DOHH2 (cell line): ENCODE measurements at regions not wholly inside any gene's neighbourhood (a gene's known extent, or its start where the extent isn't known, plus 50 kb on each side); places are given as distances from the start of the nearest gene placed in this dataset.

ENCODE experiments used
- H3F3A ChIP-seq: fragments of 200-600 bp; sonication (generic), shearing (Covaris generic); 2 replicates; pipeline ENCODE4 v1.6.0; 2016; ENCODE audit warnings: antibody characterized with exemption, mild to moderate bottlenecking; ENCODE audit not compliant: control insufficient read depth, insufficient read depth
- H3K27ac ChIP-seq: fragments of 200-600 bp; sonication (generic); 2 replicates; pipeline ENCODE4 v1.5.1; 2014; ENCODE audit warnings: low read depth, mild to moderate bottlenecking, low read length, moderate library complexity
- H3K27me3 ChIP-seq: fragments of 200-600 bp; sonication (generic); 2 replicates; pipeline ENCODE4 v1.6.1; 2014; ENCODE audit warnings: mild to moderate bottlenecking, low read length, mixed read lengths; ENCODE audit not compliant: control insufficient read depth
- H3K36me3 ChIP-seq: fragments of 200-600 bp; sonication (generic); 2 replicates; pipeline ENCODE4 v1.6.1; 2014; ENCODE audit warnings: mild to moderate bottlenecking, low read length, moderate library complexity, mixed read lengths; ENCODE audit not compliant: control insufficient read depth
- H3K4me1 ChIP-seq: fragments of 200-600 bp; sonication (generic); 2 replicates; pipeline ENCODE4 v1.6.1; 2014; ENCODE audit warnings: mild to moderate bottlenecking, low read length, mixed read lengths; ENCODE audit not compliant: control insufficient read depth
- H3K4me2 ChIP-seq: fragments of 200-600 bp; sonication (generic); 2 replicates; pipeline ENCODE4 v1.6.0; 2014; ENCODE audit warnings: mild to moderate bottlenecking, low read length, moderate library complexity
- H3K4me3 ChIP-seq: fragments of 200-600 bp; sonication (generic); 2 replicates; pipeline ENCODE4 v1.5.1; 2014; ENCODE audit warnings: mild to moderate bottlenecking, low read length, mixed read lengths
- H3K79me2 ChIP-seq: fragments of 200-600 bp; sonication (generic); 2 replicates; pipeline ENCODE4 v1.6.1; 2014; ENCODE audit warnings: mild to moderate bottlenecking, low read length, mixed read lengths; ENCODE audit not compliant: control insufficient read depth
- H3K9me2 ChIP-seq: fragments of 200-600 bp; sonication (generic); replicated peaks from 2 replicates; pipeline ENCODE4 v1.6.1; 2014; ENCODE audit warnings: mild to moderate bottlenecking, low read length, mixed read lengths; ENCODE audit not compliant: control insufficient read depth
- H3K9me3 ChIP-seq: fragments of 200-600 bp; sonication (generic); 2 replicates; pipeline ENCODE4 v1.6.1; 2014; ENCODE audit warnings: antibody characterized with exemption, low read length, mixed read lengths; ENCODE audit not compliant: control insufficient read depth, insufficient read depth
- H4K20me1 ChIP-seq: fragments of 200-600 bp; sonication (generic); 2 replicates; pipeline ENCODE4 v1.6.0; 2014; ENCODE audit warnings: low read depth, mild to moderate bottlenecking, antibody characterized with exemption, low read length, moderate library complexity; ENCODE audit not compliant: control insufficient read depth, insufficient read depth
- EZH2phosphoT487 ChIP-seq: fragments of 200-600 bp; sonication (generic); IDR thresholded peaks from 2 replicates; pipeline ENCODE4 v1.6.1; 2017; ENCODE audit warnings: borderline replicate concordance, mild to moderate bottlenecking, antibody characterized with exemption, low read length, moderate library complexity, mixed read lengths
- TF ChIP-seq, protein P1 (sequence below): fragments of 200-600 bp; sonication (generic); IDR thresholded peaks from one replicate; pipeline ENCODE4 v1.5.1; 2014; ENCODE audit warnings: antibody characterized with exemption, mild to moderate bottlenecking, low read depth, low read length; ENCODE audit not compliant: poor library complexity, severe bottlenecking

- no peaks in the 10 kb centered on the region for H3K9me3 ChIP-seq
- no peaks in the 10 kb centered on the region for H3F3A ChIP-seq
- TF ChIP-seq, protein P1, sequence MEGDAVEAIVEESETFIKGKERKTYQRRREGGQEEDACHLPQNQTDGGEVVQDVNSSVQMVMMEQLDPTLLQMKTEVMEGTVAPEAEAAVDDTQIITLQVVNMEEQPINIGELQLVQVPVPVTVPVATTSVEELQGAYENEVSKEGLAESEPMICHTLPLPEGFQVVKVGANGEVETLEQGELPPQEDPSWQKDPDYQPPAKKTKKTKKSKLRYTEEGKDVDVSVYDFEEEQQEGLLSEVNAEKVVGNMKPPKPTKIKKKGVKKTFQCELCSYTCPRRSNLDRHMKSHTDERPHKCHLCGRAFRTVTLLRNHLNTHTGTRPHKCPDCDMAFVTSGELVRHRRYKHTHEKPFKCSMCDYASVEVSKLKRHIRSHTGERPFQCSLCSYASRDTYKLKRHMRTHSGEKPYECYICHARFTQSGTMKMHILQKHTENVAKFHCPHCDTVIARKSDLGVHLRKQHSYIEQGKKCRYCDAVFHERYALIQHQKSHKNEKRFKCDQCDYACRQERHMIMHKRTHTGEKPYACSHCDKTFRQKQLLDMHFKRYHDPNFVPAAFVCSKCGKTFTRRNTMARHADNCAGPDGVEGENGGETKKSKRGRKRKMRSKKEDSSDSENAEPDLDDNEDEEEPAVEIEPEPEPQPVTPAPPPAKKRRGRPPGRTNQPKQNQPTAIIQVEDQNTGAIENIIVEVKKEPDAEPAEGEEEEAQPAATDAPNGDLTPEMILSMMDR = no peak
- no peak for TF ChIP-seq EZH2phosphoT487
- no peaks in the 10 kb centered on the region for H3K36me3 ChIP-seq
- H3K4me2 ChIP-seq = no peak overlapping the region
- no peaks in the 10 kb centered on the region for H3K27me3 ChIP-seq
- no peaks in the 10 kb centered on the region for H3K4me1 ChIP-seq
- no peak overlapping the region for H3K27ac ChIP-seq
- H3K79me2 ChIP-seq = no peaks in the 10 kb centered on the region
- H3K4me3 ChIP-seq = no peak overlapping the region
- H3K9me2 ChIP-seq = no peaks in the 10 kb centered on the region
- no peaks in the 10 kb centered on the region for H4K20me1 ChIP-seq
Measured at GRCh38 chr10:29389935-29390334, 101.1 kb downstream of the LYZL1 start.

DNA sequence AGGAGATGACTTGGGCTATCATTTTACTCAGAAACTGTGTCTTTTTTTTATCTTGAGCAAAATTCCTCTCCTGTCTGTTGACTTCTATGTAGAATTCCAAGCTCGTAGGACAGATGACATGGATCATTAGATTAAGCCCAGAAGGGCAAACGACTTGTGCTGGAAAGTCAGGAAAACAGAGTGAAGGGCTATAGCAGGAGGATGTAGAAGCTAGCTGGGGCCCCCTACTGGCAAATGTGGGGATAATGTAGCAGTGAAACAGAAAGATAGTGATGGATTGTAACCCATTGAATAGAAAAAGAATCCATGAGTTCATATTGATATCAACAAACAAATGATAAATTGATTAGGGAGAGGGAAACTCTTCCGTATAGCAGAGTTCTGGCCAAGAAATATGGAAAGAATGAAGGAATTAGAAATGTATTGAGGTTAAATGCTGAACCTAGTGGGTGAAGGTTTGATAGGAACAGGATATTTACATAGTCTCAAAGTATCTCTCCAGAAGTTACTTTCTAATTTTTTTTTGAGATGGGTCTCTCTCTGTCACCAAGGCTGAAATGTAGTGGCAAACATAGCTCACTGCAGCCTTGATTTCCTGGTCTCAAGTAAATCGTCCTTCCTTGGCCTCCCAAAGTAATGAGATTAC lies 103.6 kb downstream of the LYZL1 start:
- no peaks in the 10 kb centered on the region for H3K27me3 ChIP-seq
- no peaks in the 10 kb centered on the region for H4K20me1 ChIP-seq
- H3K79me2 ChIP-seq = no peaks in the 10 kb centered on the region
- H3K27ac ChIP-seq = no peak overlapping the region
- no peak overlapping the region for H3K4me3 ChIP-seq
- no peaks in the 10 kb centered on the region for H3F3A ChIP-seq
- H3K36me3 ChIP-seq = no peaks in the 10 kb centered on the region
- H3K9me2 ChIP-seq = no peaks in the 10 kb centered on the region
- no peak for TF ChIP-seq EZH2phosphoT487
- TF ChIP-seq, protein P1 = peak; percentile 78
- H3K4me2 ChIP-seq = no peak overlapping the region
- no peaks in the 10 kb centered on the region for H3K9me3 ChIP-seq
- no peaks in the 10 kb centered on the region for H3K4me1 ChIP-seq

DNA sequence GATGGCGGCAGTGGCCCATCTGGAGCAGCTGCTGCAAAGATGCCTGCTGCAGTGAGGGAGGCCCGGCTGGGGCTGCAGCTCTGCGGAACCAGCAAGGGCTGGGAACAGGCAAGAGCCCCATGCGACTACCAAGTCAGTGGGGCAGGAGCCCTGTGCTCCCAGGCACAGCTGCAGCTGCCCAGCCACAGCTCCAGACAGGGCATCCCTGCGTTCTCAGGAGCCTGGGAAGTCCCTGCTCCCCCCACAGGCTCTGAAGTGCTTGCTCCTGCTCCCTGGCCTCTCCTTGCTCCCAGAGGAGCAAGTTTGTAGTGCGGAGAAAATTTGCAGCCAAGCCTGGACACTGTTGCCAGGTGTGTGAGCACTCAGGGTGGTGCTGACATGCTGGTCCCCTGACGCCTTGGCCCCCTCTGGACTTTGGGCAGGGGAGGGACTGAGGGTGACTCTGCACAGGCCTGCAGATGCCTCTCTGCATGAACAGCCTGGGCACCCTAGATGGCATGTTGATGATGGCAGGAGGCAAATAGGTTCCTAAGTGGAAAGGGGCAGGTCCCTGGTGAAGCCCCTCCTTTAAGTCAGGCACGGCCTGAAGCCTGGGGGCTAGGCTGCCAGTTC lies 105.6 kb downstream of the LYZL1 start:
- H3K36me3 ChIP-seq = no peaks in the 10 kb centered on the region
- no peaks in the 10 kb centered on the region for H3K27me3 ChIP-seq
- H3K4me2 ChIP-seq = no peak overlapping the region
- no peak overlapping the region for H3K27ac ChIP-seq
- no peaks in the 10 kb centered on the region for H3F3A ChIP-seq
- H3K4me1 ChIP-seq = no peaks in the 10 kb centered on the region
- H3K4me3 ChIP-seq = no peak overlapping the region
- H3K9me2 ChIP-seq = no peaks in the 10 kb centered on the region
- no peaks in the 10 kb centered on the region for H4K20me1 ChIP-seq
- H3K9me3 ChIP-seq = no peaks in the 10 kb centered on the region
- TF ChIP-seq, protein P1 = no peak
- TF ChIP-seq EZH2phosphoT487 = no peak
- no peaks in the 10 kb centered on the region for H3K79me2 ChIP-seq
